ENCODE measurements at regions not wholly inside any gene's neighbourhood (a gene's known extent, or its start where the extent isn't known, plus 50 kb on each side); places are given as distances from the start of the nearest gene placed in this dataset.

DNA sequence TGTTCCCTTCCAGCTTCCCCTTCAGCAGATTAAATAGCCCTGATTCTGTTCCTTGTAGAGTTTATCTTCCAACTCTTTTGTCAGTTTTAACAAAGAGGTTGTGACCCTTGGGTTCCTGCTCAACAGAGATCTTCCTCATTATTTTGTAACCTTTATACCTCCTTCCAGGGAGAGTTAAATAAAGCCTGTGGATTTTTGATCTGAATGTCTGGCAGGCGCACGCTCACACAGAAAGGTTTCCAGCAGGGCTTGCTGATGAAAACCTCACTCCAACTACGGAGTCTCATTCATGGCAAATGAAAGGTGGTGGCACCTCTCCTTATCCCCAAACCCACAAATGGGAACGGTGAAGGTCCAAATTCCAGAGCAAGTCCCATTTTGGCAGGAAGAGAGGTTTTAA lies 129.0 kb downstream of the SREK1 start:
- in situ Hi-C loops (cut with HindIII; ENCODE audit: low pct_ligation_motif_present, low sequenced_read_pairs): no loop called here
- no peak for DNase-seq
- Histone ChIP-seq H3K36me3 (replicated peaks) (no peaks in the 10 kb centered on the region), H3K27ac (no peak overlapping the region), H3K27me3 (replicated peaks) (no peaks in the 10 kb centered on the region), H3K4me3 (ENCODE audit: low read depth, low read length) (no peak overlapping the region)
- TF ChIP-seq, protein P1, sequence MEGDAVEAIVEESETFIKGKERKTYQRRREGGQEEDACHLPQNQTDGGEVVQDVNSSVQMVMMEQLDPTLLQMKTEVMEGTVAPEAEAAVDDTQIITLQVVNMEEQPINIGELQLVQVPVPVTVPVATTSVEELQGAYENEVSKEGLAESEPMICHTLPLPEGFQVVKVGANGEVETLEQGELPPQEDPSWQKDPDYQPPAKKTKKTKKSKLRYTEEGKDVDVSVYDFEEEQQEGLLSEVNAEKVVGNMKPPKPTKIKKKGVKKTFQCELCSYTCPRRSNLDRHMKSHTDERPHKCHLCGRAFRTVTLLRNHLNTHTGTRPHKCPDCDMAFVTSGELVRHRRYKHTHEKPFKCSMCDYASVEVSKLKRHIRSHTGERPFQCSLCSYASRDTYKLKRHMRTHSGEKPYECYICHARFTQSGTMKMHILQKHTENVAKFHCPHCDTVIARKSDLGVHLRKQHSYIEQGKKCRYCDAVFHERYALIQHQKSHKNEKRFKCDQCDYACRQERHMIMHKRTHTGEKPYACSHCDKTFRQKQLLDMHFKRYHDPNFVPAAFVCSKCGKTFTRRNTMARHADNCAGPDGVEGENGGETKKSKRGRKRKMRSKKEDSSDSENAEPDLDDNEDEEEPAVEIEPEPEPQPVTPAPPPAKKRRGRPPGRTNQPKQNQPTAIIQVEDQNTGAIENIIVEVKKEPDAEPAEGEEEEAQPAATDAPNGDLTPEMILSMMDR (IDR thresholded peaks at IDR 0.05; ENCODE audit: low read depth, low read length, missing control alignments): no peak

DNA sequence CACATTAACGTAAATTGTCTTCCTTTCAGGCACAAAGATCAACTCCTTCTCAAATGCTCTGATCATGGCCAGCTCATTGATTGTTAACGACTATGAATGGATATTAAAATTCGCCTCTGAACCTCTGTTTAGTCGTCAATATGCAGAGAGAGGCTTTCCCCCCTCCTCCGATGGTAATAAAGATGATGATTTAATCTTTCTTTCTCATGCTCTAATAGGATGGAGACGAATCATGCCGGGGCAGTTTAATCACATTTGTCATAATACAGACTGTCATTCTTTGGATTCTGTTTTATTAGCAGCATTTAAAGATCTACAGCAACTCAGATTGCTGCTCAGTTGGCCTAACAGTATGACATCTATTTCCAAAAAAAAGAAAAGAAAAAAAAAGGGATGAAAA lies 132.9 kb downstream of the SREK1 start:
- in situ Hi-C loops (cut with HindIII; ENCODE audit: low pct_ligation_motif_present, low sequenced_read_pairs): no loop called here
- no peaks in the 10 kb centered on the region for H3K36me3 ChIP-seq (replicated peaks)
- TF ChIP-seq, protein P1 (IDR thresholded peaks at IDR 0.05; ENCODE audit: low read depth, low read length, missing control alignments): no peak
- no peak overlapping the region for H3K4me3 ChIP-seq (ENCODE audit: low read depth, low read length)
- DNase-seq: no peak
- no peak overlapping the region for H3K27ac ChIP-seq
- no peaks in the 10 kb centered on the region for H3K27me3 ChIP-seq (replicated peaks)

DNA sequence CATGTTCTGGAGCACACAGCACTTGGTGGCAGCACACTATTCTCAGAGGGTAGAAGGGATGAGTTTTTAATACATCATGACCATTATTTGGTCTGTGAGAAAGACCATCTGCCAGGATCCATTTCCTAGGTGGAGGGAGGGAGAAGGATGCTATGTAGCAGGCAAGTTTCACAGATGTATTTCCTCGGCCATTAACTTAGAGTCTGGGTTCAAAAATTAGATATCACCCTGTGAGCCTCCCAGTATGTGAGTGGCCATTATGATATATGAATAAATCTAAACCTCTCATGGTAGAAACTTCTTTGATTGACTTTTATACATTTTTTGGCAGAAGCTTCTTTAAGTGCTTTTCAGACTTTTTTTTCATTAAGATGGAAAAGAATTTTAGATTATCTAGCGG lies 133.9 kb downstream of the SREK1 start:
- Histone ChIP-seq H3K27me3 (replicated peaks) (no peaks in the 10 kb centered on the region), H3K36me3 (replicated peaks) (no peaks in the 10 kb centered on the region), H3K4me3 (ENCODE audit: low read depth, low read length) (no peak overlapping the region), H3K27ac (no peak overlapping the region)
- TF ChIP-seq, protein P1 (IDR thresholded peaks at IDR 0.05; ENCODE audit: low read depth, low read length, missing control alignments): no peak
- in situ Hi-C loops (cut with HindIII; ENCODE audit: low pct_ligation_motif_present, low sequenced_read_pairs): no loop called here
- no peak for DNase-seq

DNA sequence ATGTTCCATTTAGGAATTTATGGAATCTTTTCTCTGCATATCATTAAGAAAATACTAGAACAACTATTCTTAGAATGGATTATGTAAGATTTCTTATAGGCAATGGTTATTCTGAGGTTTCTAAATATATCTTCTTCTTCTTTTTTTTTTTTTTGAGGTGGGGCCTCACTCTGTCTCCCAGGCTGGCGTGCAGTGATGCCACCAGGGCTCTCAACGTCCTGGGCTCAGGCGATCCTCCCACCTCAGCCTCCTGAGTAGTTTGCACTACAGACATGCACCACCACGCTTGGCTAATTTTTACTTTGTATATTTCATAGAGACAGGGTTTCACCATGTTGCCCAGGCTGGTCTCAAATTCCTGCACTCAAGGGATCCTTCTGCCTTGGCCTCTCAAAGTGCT lies 137.2 kb downstream of the SREK1 start:
- no peak for DNase-seq
- H3K36me3 ChIP-seq (replicated peaks): no peaks in the 10 kb centered on the region
- H3K4me3 ChIP-seq (ENCODE audit: low read depth, low read length): no peak overlapping the region
- in situ Hi-C loops (cut with HindIII; ENCODE audit: low pct_ligation_motif_present, low sequenced_read_pairs): no loop called here
- H3K27ac ChIP-seq: no peak overlapping the region
- TF ChIP-seq, protein P1 (IDR thresholded peaks at IDR 0.05; ENCODE audit: low read depth, low read length, missing control alignments): no peak
- no peaks in the 10 kb centered on the region for H3K27me3 ChIP-seq (replicated peaks)

DNA sequence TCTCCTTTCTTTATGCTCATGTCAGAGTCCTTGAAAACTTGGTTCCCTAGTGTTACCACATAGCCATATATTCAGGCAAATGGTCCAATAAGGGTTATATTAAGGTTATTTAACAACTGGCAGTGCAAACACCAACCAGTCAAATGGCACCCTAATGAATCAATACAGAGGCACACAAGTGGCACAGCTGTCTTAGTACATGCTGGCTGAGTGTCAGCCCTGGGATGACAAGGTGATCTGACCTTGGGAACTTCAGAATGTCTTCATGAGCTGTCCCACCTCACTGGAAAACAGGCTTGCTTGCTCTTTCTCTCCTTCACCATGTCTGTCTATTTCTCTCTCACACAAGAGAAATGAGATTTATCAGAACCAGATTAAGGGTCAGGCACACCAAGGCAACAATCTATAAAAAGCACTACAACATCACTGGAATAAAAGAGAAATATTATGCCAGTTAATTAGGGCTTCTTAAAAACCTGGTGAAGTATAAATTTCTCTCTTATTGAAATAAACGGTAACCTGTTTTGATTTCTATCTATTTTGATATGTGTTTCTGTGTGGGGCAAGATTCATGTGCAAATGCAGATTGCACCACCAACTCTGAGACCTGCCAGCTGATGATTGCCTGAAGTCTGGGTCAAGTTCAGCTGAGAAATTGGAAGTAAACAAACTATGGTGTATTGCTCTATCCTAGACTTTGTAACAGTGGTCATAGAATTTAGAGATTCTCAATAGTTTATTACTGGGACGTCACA lies 140.7 kb downstream of the SREK1 start:
- Histone ChIP-seq H3K27me3 (replicated peaks) (no peaks in the 10 kb centered on the region), H3K36me3 (replicated peaks) (no peaks in the 10 kb centered on the region), H3K4me3 (ENCODE audit: low read depth, low read length) (no peak overlapping the region), H3K27ac (no peak overlapping the region)
- TF ChIP-seq, protein P1 (IDR thresholded peaks at IDR 0.05; ENCODE audit: low read depth, low read length, missing control alignments): no peak
- in situ Hi-C loops (cut with HindIII; ENCODE audit: low pct_ligation_motif_present, low sequenced_read_pairs): no loop called here
- no peak for DNase-seq
